ENCODE measurements at regions not wholly inside any gene's neighbourhood (a gene's known extent, or its start where the extent isn't known, plus 50 kb on each side); places are given as distances from the start of the nearest gene placed in this dataset.

GRCh38 chr1:108028841-108029388, 63.9 kb upstream of the VAV3 start:
- intact Hi-C loops (cut with DNase I; ENCODE audit: low total_unique reads): no loop called here
- no peak for DNase-seq
- H3K36me3 ChIP-seq: no peaks in the 10 kb centered on the region

GRCh38 chr1:108027389-108027788, 62.4 kb upstream of the VAV3 start:
- 5 to 25% (median 12%) methylated on average over 1 of the region's 1 CpG for WGBS, 5 donors
- intact Hi-C loops (cut with DNase I; ENCODE audit: low total_unique reads): no loop called here
- TF ChIP-seq POLR2AphosphoS5 (IDR thresholded peaks at IDR 0.05) (no peak), CTCF (IDR thresholded peaks at IDR 0.05 in 8 of 11, conservative IDR thresholded peaks at IDR 0.05 in 3 of 11) (no peak), POLR2A (IDR thresholded peaks at IDR 0.05) (no peak)
- Histone ChIP-seq H3K27ac (no peak overlapping the region), H3K9me3 (no peaks in the 10 kb centered on the region), H3K4me3 (no peak overlapping the region), H3K4me1 (peaks cover 0 to 21% (median 0%) of the 10 kb centered on the region in 6 donors), H3K27me3 (replicated peaks in 1 of 7) (no peaks in the 10 kb centered on the region), H3K36me3 (no peaks in the 10 kb centered on the region)
- no peak for DNase-seq

More at GRCh38 chr1:108028841-108029388, 63.9 kb upstream of the VAV3 start:
- Histone ChIP-seq H3K27ac (no peak overlapping the region), H3K9me3 (no peaks in the 10 kb centered on the region), H3K4me1 (peaks cover 0 to 21% (median 0%) of the 10 kb centered on the region in 6 donors), H3K27me3 (replicated peaks in 1 of 7) (no peaks in the 10 kb centered on the region), H3K4me3 (no peak overlapping the region)
- WGBS, 5 donors: 5 to 34% (median 16%) methylated on average over 1 of the region's 1 CpG
- TF ChIP-seq POLR2A (IDR thresholded peaks at IDR 0.05) (no peak), CTCF (IDR thresholded peaks at IDR 0.05 in 8 of 11, conservative IDR thresholded peaks at IDR 0.05 in 3 of 11) (no peak), POLR2AphosphoS5 (IDR thresholded peaks at IDR 0.05) (no peak)

- peaks cover 0 to 5% (median 0%) of the 10 kb centered on the region in 6 donors for H3K4me1 ChIP-seq
- H3K27me3 ChIP-seq (replicated peaks in 1 of 7): no peaks in the 10 kb centered on the region
- intact Hi-C loops (cut with DNase I; ENCODE audit: low total_unique reads): no loop called here
- no peak overlapping the region for H3K27ac ChIP-seq
- TF ChIP-seq POLR2AphosphoS5 (IDR thresholded peaks at IDR 0.05): no peak
- TF ChIP-seq CTCF (IDR thresholded peaks at IDR 0.05 in 8 of 11, conservative IDR thresholded peaks at IDR 0.05 in 3 of 11): no peak
- TF ChIP-seq POLR2A (IDR thresholded peaks at IDR 0.05): no peak
- WGBS, 5 donors: 67 to 89% (median 85%) methylated on average over 1 of the region's 1 CpG
- H3K9me3 ChIP-seq: no peaks in the 10 kb centered on the region
- no peak overlapping the region for H3K4me3 ChIP-seq
- no peaks in the 10 kb centered on the region for H3K36me3 ChIP-seq
- DNase-seq: no peak
Measured at GRCh38 chr1:108017698-108018097, 52.7 kb upstream of the VAV3 start.

GRCh38 chr1:108016451-108016920, 51.5 kb upstream of the VAV3 start:
- TF ChIP-seq POLR2A (IDR thresholded peaks at IDR 0.05) (no peak), CTCF (IDR thresholded peaks at IDR 0.05 in 8 of 11, conservative IDR thresholded peaks at IDR 0.05 in 3 of 11) (no peak), POLR2AphosphoS5 (IDR thresholded peaks at IDR 0.05) (no peak)
- WGBS, 5 donors: 33 to 58% (median 45%) methylated on average over 4 of the region's 4 CpGs
- no peak for DNase-seq
- intact Hi-C loops (cut with DNase I; ENCODE audit: low total_unique reads): no loop called here
- H3K27ac ChIP-seq: no peak overlapping the region
- peaks cover 0 to 5% (median 0%) of the 10 kb centered on the region in 6 donors for H3K4me1 ChIP-seq
- no peaks in the 10 kb centered on the region for H3K36me3 ChIP-seq
- no peak overlapping the region for H3K4me3 ChIP-seq
- no peaks in the 10 kb centered on the region for H3K27me3 ChIP-seq (replicated peaks in 1 of 7)
- no peaks in the 10 kb centered on the region for H3K9me3 ChIP-seq
